HepG2 (cell line): ENCODE measurements at regions not wholly inside any gene's neighbourhood (a gene's known extent, or its start where the extent isn't known, plus 50 kb on each side); places are given as distances from the start of the nearest gene placed in this dataset.

ENCODE experiments used
- ATF2 ChIP-seq: sonication (generic); formaldehyde crosslinking; IDR thresholded peaks from 2 replicates; pipeline ENCODE4 v1.4.0; 2020; ENCODE audit warnings: missing genetic modification reagents
- CSRNP1 ChIP-seq: sonication (generic); formaldehyde crosslinking; IDR thresholded peaks from 2 replicates; pipeline ENCODE4 v1.8.1; 2023; ENCODE audit warnings: mild to moderate bottlenecking, missing genetic modification reagents
- ZBTB4 ChIP-seq: sonication (generic); formaldehyde crosslinking; IDR thresholded peaks from 2 replicates; pipeline ENCODE4 v1.4.0; 2020; ENCODE audit warnings: missing genetic modification reagents, mild to moderate bottlenecking, borderline replicate concordance
- ZNF34 ChIP-seq: sonication (generic); formaldehyde crosslinking; IDR thresholded peaks from 2 replicates; pipeline ENCODE4 v1.4.0; 2020; ENCODE audit warnings: mild to moderate bottlenecking, missing genetic modification reagents, borderline replicate concordance
- ZNF562 ChIP-seq: sonication (generic); formaldehyde crosslinking; IDR thresholded peaks from 2 replicates; pipeline ENCODE4 v1.8.0; 2022; ENCODE audit warnings: missing genetic modification reagents, borderline replicate concordance
- ZNF761 ChIP-seq: sonication (generic); formaldehyde crosslinking; conservative IDR thresholded peaks from 2 replicates; pipeline ENCODE4 v1.4.0; 2020; ENCODE audit warnings: mild to moderate bottlenecking, missing genetic modification reagents
- ZNF883 ChIP-seq: sonication (generic); formaldehyde crosslinking; IDR thresholded peaks from 2 replicates; pipeline ENCODE4 v1.5.1; 2020; ENCODE audit warnings: mild to moderate bottlenecking, missing genetic modification reagents; ENCODE audit errors: not compliant biosample characterization
- TF ChIP-seq, protein P1 (sequence below): sonication (generic); formaldehyde crosslinking; IDR thresholded peaks from 2 replicates; pipeline ENCODE4 v1.8.0; 2022; ENCODE audit warnings: missing genetic modification reagents, mild to moderate bottlenecking, moderate library complexity, borderline replicate concordance
- TF ChIP-seq, protein P2 (sequence below): fragments of 450-650 bp; IDR thresholded peaks from 2 replicates; pipeline ENCODE4 v1.6.1; 2017

DNA sequence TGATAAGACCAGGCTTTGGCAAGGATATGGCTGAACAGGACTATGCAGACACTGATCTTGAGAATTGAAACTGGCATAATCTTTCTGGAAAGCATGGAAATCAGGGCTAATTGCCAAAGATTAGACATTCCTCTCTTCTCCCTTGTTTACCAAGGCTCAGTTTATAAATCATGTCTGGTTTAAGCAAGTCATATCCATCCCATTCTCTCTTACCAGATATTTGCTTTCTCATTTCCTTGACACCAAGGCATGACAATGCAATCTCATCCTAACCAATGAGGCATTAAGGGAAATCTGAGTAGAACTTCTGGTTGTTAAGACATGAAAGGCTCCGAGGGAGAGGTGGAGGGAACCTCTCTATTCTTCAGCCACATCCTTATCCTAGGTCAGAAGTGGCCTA is 110.3 kb upstream of the CEP85L start:
- TF ChIP-seq ATF2 (no peak), CSRNP1 (CRISPR knock-in tag) (no peak), ZNF761 (CRISPR knock-in tag) (no peak), ZNF562 (CRISPR knock-in tag) (no peak), ZNF883 (CRISPR knock-in tag) (no peak), ZNF34 (CRISPR knock-in tag) (no peak), ZBTB4 (no peak)
- TF ChIP-seq, protein P1, sequence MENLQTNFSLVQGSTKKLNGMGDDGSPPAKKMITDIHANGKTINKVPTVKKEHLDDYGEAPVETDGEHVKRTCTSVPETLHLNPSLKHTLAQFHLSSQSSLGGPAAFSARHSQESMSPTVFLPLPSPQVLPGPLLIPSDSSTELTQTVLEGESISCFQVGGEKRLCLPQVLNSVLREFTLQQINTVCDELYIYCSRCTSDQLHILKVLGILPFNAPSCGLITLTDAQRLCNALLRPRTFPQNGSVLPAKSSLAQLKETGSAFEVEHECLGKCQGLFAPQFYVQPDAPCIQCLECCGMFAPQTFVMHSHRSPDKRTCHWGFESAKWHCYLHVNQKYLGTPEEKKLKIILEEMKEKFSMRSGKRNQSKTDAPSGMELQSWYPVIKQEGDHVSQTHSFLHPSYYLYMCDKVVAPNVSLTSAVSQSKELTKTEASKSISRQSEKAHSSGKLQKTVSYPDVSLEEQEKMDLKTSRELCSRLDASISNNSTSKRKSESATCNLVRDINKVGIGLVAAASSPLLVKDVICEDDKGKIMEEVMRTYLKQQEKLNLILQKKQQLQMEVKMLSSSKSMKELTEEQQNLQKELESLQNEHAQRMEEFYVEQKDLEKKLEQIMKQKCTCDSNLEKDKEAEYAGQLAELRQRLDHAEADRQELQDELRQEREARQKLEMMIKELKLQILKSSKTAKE (CRISPR knock-in tag) = no peak
- TF ChIP-seq, protein P2, sequence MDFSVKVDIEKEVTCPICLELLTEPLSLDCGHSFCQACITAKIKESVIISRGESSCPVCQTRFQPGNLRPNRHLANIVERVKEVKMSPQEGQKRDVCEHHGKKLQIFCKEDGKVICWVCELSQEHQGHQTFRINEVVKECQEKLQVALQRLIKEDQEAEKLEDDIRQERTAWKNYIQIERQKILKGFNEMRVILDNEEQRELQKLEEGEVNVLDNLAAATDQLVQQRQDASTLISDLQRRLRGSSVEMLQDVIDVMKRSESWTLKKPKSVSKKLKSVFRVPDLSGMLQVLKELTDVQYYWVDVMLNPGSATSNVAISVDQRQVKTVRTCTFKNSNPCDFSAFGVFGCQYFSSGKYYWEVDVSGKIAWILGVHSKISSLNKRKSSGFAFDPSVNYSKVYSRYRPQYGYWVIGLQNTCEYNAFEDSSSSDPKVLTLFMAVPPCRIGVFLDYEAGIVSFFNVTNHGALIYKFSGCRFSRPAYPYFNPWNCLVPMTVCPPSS = no peak
